NB4 (cell line): ENCODE measurements at regions not wholly inside any gene's neighbourhood (a gene's known extent, or its start where the extent isn't known, plus 50 kb on each side); places are given as distances from the start of the nearest gene placed in this dataset.

Experiments used
- MYC ChIP-seq: IDR thresholded peaks from 2 replicates; pipeline ENCODE4 v1.6.1; 2011; ENCODE audit warnings: low read depth, low read length
- POLR2A ChIP-seq: IDR thresholded peaks from 2 replicates; pipeline ENCODE4 v1.6.1; 2011; ENCODE audit warnings: mild to moderate bottlenecking; ENCODE audit not compliant: insufficient read length; ENCODE audit errors: extremely low read depth
- TF ChIP-seq, protein P1 (sequence below): IDR thresholded peaks from 2 replicates; pipeline ENCODE4 v1.6.1; 2011; ENCODE audit warnings: low read depth, low read length
- TF ChIP-seq, protein P2 (sequence below): IDR thresholded peaks from one replicate; pipeline ENCODE4 v1.5.1; 2012; ENCODE audit warnings: low read depth, low read length

DNA sequence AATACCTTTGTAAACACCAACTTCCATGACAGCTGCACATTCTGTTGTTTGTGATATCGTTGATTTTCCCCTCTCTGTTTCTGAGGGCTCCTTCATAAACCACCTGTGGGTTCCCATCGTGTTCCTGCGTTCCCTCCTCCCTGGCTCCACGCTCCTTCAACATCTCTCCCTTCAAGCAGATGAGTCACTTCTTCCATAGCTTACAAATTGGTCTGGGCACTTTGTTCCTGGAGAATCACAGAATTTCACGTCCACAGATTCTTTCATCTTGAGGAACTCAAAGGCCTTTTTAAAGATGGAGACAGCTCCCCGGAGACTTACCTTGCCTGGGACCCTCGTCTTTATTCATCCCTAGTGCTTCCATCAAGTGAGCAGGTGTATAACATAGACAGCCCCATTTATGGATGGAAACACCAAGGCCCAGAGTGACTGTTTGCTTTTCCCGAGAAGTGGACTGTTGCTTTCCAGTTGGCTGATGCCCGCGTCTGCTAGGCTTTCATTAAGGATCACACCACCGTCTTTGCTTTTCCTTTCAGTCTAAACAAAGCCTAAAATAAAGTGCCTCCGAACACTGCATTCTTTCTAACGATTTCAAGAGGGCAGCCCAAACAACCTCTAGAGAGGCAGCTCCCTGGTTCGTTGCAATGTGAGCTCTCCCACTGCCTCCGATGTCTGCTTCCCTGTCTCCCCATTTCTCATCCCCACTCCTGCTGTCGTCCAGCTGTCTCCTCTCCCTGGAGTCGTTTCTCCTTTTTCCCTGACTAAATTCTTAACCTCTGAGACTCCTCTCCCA lies 146.3 kb upstream of the STX18 start:
- TF ChIP-seq, protein P1, sequence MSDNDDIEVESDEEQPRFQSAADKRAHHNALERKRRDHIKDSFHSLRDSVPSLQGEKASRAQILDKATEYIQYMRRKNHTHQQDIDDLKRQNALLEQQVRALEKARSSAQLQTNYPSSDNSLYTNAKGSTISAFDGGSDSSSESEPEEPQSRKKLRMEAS = no peak
- TF ChIP-seq, protein P2, sequence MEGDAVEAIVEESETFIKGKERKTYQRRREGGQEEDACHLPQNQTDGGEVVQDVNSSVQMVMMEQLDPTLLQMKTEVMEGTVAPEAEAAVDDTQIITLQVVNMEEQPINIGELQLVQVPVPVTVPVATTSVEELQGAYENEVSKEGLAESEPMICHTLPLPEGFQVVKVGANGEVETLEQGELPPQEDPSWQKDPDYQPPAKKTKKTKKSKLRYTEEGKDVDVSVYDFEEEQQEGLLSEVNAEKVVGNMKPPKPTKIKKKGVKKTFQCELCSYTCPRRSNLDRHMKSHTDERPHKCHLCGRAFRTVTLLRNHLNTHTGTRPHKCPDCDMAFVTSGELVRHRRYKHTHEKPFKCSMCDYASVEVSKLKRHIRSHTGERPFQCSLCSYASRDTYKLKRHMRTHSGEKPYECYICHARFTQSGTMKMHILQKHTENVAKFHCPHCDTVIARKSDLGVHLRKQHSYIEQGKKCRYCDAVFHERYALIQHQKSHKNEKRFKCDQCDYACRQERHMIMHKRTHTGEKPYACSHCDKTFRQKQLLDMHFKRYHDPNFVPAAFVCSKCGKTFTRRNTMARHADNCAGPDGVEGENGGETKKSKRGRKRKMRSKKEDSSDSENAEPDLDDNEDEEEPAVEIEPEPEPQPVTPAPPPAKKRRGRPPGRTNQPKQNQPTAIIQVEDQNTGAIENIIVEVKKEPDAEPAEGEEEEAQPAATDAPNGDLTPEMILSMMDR = no peak
- TF ChIP-seq POLR2A (no peak), MYC (no peak)
